HepG2 (cell line): ENCODE measurements at regions not wholly inside any gene's neighbourhood (a gene's known extent, or its start where the extent isn't known, plus 50 kb on each side); places are given as distances from the start of the nearest gene placed in this dataset.
A peak's percentile ranks its signal among the peaks of the same experiment; 100 is the strongest.

Experiments used
- CBX2 ChIP-seq, 2 experiments: fragments of 200-600 bp in 1 of 2; sonication (generic); formaldehyde crosslinking in 1 of 2; IDR thresholded peaks; 2 replicates each; pipeline versions ENCODE4 v1.7.0 to v1.8.1; 2018 to 2022; ENCODE audit warnings: low read depth in 2 of 2, low read length in 1 of 2, mild to moderate bottlenecking in 1 of 2, missing genetic modification reagents in 1 of 2
- FOXK2 ChIP-seq: fragments of 450-650 bp; IDR thresholded peaks from 2 replicates; pipeline ENCODE4 v1.6.1; 2016
- GZF1 ChIP-seq: sonication (generic); formaldehyde crosslinking; IDR thresholded peaks from 2 replicates; pipeline ENCODE4 v1.5.1; 2020; ENCODE audit warnings: mild to moderate bottlenecking, missing genetic modification reagents
- MNT ChIP-seq: fragments of 450-650 bp; IDR thresholded peaks from 2 replicates; pipeline ENCODE4 v1.6.1; 2016
- NAIF1 ChIP-seq: sonication (generic); formaldehyde crosslinking; IDR thresholded peaks from 2 replicates; pipeline ENCODE4 v1.5.0; 2020; ENCODE audit warnings: mild to moderate bottlenecking, missing genetic modification reagents, borderline replicate concordance
- PHF5A ChIP-seq: IDR thresholded peaks from one replicate; pipeline ENCODE4 v1.6.1; 2018; ENCODE audit warnings: low read depth, missing genetic modification reagents; ENCODE audit not compliant: unreplicated experiment
- SP4 ChIP-seq: sonication (generic); formaldehyde crosslinking; IDR thresholded peaks from 2 replicates; pipeline ENCODE4 v1.8.1; 2023; ENCODE audit warnings: mild to moderate bottlenecking, missing genetic modification reagents
- TCF7 ChIP-seq: sonication (generic); IDR thresholded peaks from 2 replicates; pipeline ENCODE4 v1.6.1; 2016; ENCODE audit warnings: antibody characterized with exemption, low read depth
- TIGD3 ChIP-seq: sonication (generic); formaldehyde crosslinking; IDR thresholded peaks from 2 replicates; pipeline ENCODE4 v1.5.1; 2020; ENCODE audit warnings: mild to moderate bottlenecking, missing genetic modification reagents, borderline replicate concordance
- U2AF2 ChIP-seq: fragments of 200-400 bp; formaldehyde crosslinking; IDR thresholded peaks from 2 replicates; pipeline ENCODE4 v1.6.1; 2017; ENCODE audit warnings: low read depth, mild to moderate bottlenecking, low read length
- ZBTB10 ChIP-seq: sonication (generic); formaldehyde crosslinking; IDR thresholded peaks from 2 replicates; pipeline ENCODE4 v1.4.0; 2020; ENCODE audit warnings: missing genetic modification reagents, borderline replicate concordance
- ZNF10 ChIP-seq: sonication (generic); formaldehyde crosslinking; IDR thresholded peaks from 2 replicates; pipeline ENCODE4 v1.4.0; 2020; ENCODE audit warnings: mild to moderate bottlenecking, low read depth, missing genetic modification reagents, borderline replicate concordance
- ZNF34 ChIP-seq: sonication (generic); formaldehyde crosslinking; IDR thresholded peaks from 2 replicates; pipeline ENCODE4 v1.4.0; 2020; ENCODE audit warnings: mild to moderate bottlenecking, missing genetic modification reagents, borderline replicate concordance
- ZNF530 ChIP-seq: sonication (generic); formaldehyde crosslinking; IDR thresholded peaks from 2 replicates; pipeline ENCODE4 v1.5.0; 2020; ENCODE audit warnings: low read depth, mild to moderate bottlenecking, missing genetic modification reagents
- TF ChIP-seq, protein P1 (sequence below): sonication (generic); formaldehyde crosslinking; conservative IDR thresholded peaks from 2 replicates; pipeline ENCODE4 v1.5.0; 2020; ENCODE audit warnings: missing genetic modification reagents
- TF ChIP-seq, protein P2 (sequence below), 2 experiments: sonication (generic) in 1 of 2; formaldehyde crosslinking in 1 of 2; IDR thresholded peaks; 2 replicates each; pipeline versions ENCODE4 v1.6.1 to v1.9.0; 2014 to 2022; ENCODE audit warnings: antibody characterized with exemption in 1 of 2, borderline replicate concordance in 1 of 2, inconsistent platforms in 1 of 2, low read depth in 1 of 2, missing genetic modification reagents in 1 of 2

- TF ChIP-seq, protein P1, sequence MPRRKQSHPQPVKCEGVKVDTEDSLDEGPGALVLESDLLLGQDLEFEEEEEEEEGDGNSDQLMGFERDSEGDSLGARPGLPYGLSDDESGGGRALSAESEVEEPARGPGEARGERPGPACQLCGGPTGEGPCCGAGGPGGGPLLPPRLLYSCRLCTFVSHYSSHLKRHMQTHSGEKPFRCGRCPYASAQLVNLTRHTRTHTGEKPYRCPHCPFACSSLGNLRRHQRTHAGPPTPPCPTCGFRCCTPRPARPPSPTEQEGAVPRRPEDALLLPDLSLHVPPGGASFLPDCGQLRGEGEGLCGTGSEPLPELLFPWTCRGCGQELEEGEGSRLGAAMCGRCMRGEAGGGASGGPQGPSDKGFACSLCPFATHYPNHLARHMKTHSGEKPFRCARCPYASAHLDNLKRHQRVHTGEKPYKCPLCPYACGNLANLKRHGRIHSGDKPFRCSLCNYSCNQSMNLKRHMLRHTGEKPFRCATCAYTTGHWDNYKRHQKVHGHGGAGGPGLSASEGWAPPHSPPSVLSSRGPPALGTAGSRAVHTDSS = no peak
- TF ChIP-seq MNT = no peak
- no peak for TF ChIP-seq ZNF530 (CRISPR knock-in tag)
- no peak for TF ChIP-seq SP4 (CRISPR knock-in tag)
- TF ChIP-seq ZNF34 (CRISPR knock-in tag) = no peak
- no peak for TF ChIP-seq ZBTB10 (CRISPR knock-in tag)
- TF ChIP-seq FOXK2 = no peak
- TF ChIP-seq PHF5A (CRISPR knock-in tag) = peak; percentile 45
- no peak for TF ChIP-seq GZF1 (CRISPR knock-in tag)
- TF ChIP-seq, protein P2, sequence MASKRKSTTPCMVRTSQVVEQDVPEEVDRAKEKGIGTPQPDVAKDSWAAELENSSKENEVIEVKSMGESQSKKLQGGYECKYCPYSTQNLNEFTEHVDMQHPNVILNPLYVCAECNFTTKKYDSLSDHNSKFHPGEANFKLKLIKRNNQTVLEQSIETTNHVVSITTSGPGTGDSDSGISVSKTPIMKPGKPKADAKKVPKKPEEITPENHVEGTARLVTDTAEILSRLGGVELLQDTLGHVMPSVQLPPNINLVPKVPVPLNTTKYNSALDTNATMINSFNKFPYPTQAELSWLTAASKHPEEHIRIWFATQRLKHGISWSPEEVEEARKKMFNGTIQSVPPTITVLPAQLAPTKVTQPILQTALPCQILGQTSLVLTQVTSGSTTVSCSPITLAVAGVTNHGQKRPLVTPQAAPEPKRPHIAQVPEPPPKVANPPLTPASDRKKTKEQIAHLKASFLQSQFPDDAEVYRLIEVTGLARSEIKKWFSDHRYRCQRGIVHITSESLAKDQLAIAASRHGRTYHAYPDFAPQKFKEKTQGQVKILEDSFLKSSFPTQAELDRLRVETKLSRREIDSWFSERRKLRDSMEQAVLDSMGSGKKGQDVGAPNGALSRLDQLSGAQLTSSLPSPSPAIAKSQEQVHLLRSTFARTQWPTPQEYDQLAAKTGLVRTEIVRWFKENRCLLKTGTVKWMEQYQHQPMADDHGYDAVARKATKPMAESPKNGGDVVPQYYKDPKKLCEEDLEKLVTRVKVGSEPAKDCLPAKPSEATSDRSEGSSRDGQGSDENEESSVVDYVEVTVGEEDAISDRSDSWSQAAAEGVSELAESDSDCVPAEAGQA (IDR thresholded peaks at IDR 0.05; ENCODE audit: low read depth) = no peak
- TF ChIP-seq, protein P2 (CRISPR knock-in tag; IDR thresholded peaks at IDR 0.05; ENCODE audit: borderline replicate concordance) = no peak
- TF ChIP-seq ZNF10 (CRISPR knock-in tag) = no peak
- TF ChIP-seq TIGD3 (CRISPR knock-in tag) = no peak
- TF ChIP-seq U2AF2 = no peak
- no peak for TF ChIP-seq NAIF1
- no peak for TF ChIP-seq CBX2 (IDR thresholded peaks at IDR 0.05; ENCODE audit: low read depth, low read length)
- no peak for TF ChIP-seq CBX2 (CRISPR knock-in tag; IDR thresholded peaks at IDR 0.05; ENCODE audit: low read depth)
- peak; percentile 69 for TF ChIP-seq TCF7
These were observed 361.7 kb downstream of the ANAPC1 start (continued) for GRCh38 chr2:111522231-111522768.
